ENCODE measurements at regions not wholly inside any gene's neighbourhood (a gene's known extent, or its start where the extent isn't known, plus 50 kb on each side); places are given as distances from the start of the nearest gene placed in this dataset.

DNA sequence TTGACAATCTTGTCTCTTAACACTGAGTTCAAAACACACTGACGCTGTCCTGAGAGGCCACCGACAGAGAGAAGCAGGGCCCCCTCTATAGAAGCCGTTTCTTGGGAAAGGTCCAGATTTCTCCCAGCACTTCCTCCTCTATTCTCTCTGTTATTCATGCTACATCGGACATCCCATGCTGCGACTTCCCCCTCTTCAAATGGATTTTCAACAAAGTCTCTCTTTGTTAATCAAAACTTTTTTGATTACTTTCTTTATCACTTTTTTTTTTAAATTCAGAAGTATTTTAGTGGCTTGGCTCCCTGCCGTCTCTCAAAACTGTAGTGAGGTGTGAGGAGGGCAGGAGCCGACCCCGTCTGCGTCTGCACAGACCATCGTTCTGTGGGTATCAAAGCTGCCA is 298.9 kb upstream of the PITRM1 start:
- TF ChIP-seq POLR2AphosphoS5 (IDR thresholded peaks at IDR 0.05; ENCODE audit: low read depth, low read length) (no peak), POLR2A (IDR thresholded peaks at IDR 0.05; ENCODE audit: low read depth, low read length) (no peak)

Measured in GM12892 (cell line).